ENCODE measurements at regions not wholly inside any gene's neighbourhood (a gene's known extent, or its start where the extent isn't known, plus 50 kb on each side); places are given as distances from the start of the nearest gene placed in this dataset.
"Not testable (repeated sequence)": the region's sequence is repeated elsewhere in the genome, so short reads cannot be mapped to it uniquely, and the experiment has no call there.

- Histone ChIP-seq H3K27ac (no peak overlapping the region), H3K4me3 (no peak overlapping the region)
- no peak for DNase-seq (ENCODE audit: low spot score)
- no peak for TF ChIP-seq CTCF (IDR thresholded peaks at IDR 0.05)
Observed at GRCh38 chr10:118812393-118812740, 57.6 kb upstream of the CACUL1 start.

GRCh38 chr10:118813001-118813400, 58.2 kb upstream of the CACUL1 start:
- H3K27ac ChIP-seq; DNase-seq (ENCODE audit: low spot score): not testable (repeated sequence)

GRCh38 chr10:118816471-118817168, 61.9 kb upstream of the CACUL1 start:
- no peak for DNase-seq (ENCODE audit: low spot score)
- Histone ChIP-seq H3K4me3 (no peak overlapping the region), H3K27ac (no peak overlapping the region)
- no peak for TF ChIP-seq CTCF (IDR thresholded peaks at IDR 0.05)

More at GRCh38 chr10:118813001-118813400, 58.2 kb upstream of the CACUL1 start:
- H3K4me3 ChIP-seq, result not testable (repeated sequence)

GRCh38 chr10:118817328-118818068, 62.7 kb upstream of the CACUL1 start:
- no peak for DNase-seq (ENCODE audit: low spot score)
- H3K4me3 ChIP-seq, result no peak overlapping the region
- no peak for TF ChIP-seq CTCF (IDR thresholded peaks at IDR 0.05)
- H3K27ac ChIP-seq, result no peak overlapping the region

GRCh38 chr10:118818621-118819221, 64.0 kb upstream of the CACUL1 start:
- no peak for TF ChIP-seq CTCF (IDR thresholded peaks at IDR 0.05)
- no peak for DNase-seq (ENCODE audit: low spot score)
- no peak overlapping the region for H3K4me3 ChIP-seq
- H3K27ac ChIP-seq, result no peak overlapping the region

- H3K27ac ChIP-seq, result no peak overlapping the region
- TF ChIP-seq CTCF (IDR thresholded peaks at IDR 0.05), result no peak
Observed at GRCh38 chr10:118820326-118821116, 65.8 kb upstream of the CACUL1 start.

GRCh38 chr10:118823256-118823907, 68.6 kb upstream of the CACUL1 start:
- TF ChIP-seq CTCF (IDR thresholded peaks at IDR 0.05), result no peak
- no peak for DNase-seq (ENCODE audit: low spot score)
- H3K4me3 ChIP-seq, result no peak overlapping the region
- H3K27ac ChIP-seq, result no peak overlapping the region

More at GRCh38 chr10:118820326-118821116, 65.8 kb upstream of the CACUL1 start:
- no peak for DNase-seq (ENCODE audit: low spot score)
- H3K4me3 ChIP-seq, result no peak overlapping the region
